Right atrium auricular region (tissue), 2 donors: ENCODE measurements at regions not wholly inside any gene's neighbourhood (a gene's known extent, or its start where the extent isn't known, plus 50 kb on each side); places are given as distances from the start of the nearest gene placed in this dataset.
"Not testable (repeated sequence)": the region's sequence is repeated elsewhere in the genome, so short reads cannot be mapped to it uniquely, and the experiment has no call there.

Source experiments
- DNase-seq: peaks from one replicate; pipeline ENCODE4 v3.0.0-alpha.2; 2019; ENCODE audit warnings: low spot score
- H3K27ac ChIP-seq, 2 donors: fragments of 200-600 bp; sonication (generic); 1 replicate in 1 of 2; 2 replicates in 1 of 2; pipeline ENCODE4 v1.5.1; 2016 to 2019
- H3K27me3 ChIP-seq, 2 donors: fragments of 200-600 bp; sonication (generic); one replicate each; pipeline versions ENCODE4 v1.5.1 to v1.6.0; 2017 to 2019
- H3K36me3 ChIP-seq: fragments of 200-600 bp; sonication (generic); one replicate; pipeline ENCODE4 v1.5.1; 2016
- H3K4me1 ChIP-seq, 2 donors: fragments of 200-600 bp; sonication (generic); one replicate each; pipeline versions ENCODE4 v1.5.1 to v1.6.0; 2017 to 2019
- H3K4me3 ChIP-seq, 2 donors: fragments of 200-600 bp; sonication (generic); 1 replicate in 1 of 2; 2 replicates in 1 of 2; pipeline ENCODE4 v1.5.1; 2017 to 2019; ENCODE audit warnings: mild to moderate bottlenecking in 1 of 2, moderate library complexity in 1 of 2
- H3K9me3 ChIP-seq, 2 donors: fragments of 200-600 bp; sonication (generic); one replicate each; pipeline ENCODE4 v1.5.1; 2019
- CTCF ChIP-seq, 2 donors: fragments of 200-600 bp; sonication (generic); IDR thresholded peaks; one replicate each; pipeline ENCODE4 v1.5.1; 2019; ENCODE audit warnings: antibody characterized with exemption in 2 of 2

- Histone ChIP-seq H3K27ac (no peak overlapping the region), H3K4me3 (no peak overlapping the region), H3K27me3 (no peaks in the 10 kb centered on the region), H3K9me3 (no peaks in the 10 kb centered on the region), H3K36me3 (no peaks in the 10 kb centered on the region), H3K4me1 (no peaks in the 10 kb centered on the region)
- DNase-seq: no peak
- TF ChIP-seq CTCF (IDR thresholded peaks at IDR 0.05): no peak
Observed at GRCh38 chr4:165810726-165811125, 62.3 kb upstream of the TLL1 start.

DNA sequence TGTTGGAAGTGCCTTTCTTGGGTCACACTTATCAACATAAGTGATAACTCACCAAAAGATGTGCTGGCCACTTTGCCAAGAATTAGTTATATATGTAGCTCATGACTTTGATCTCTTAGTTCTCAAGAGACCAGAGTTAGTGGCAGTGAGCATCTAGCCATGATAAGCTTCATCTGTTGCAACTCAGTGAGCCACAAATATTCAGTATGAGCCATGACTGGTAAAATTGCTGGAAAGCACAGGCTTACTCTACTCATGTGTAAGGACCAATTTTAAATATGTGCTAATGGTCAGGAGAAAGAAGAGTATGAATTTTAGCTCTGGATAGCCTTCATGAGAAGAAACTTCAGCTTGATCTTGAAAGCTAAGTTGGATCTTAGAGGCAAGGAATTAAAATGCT, 59.4 kb upstream of the TLL1 start:
- DNase-seq: no peak
- no peaks in the 10 kb centered on the region for H3K4me1 ChIP-seq

GRCh38 chr4:165814256-165815020, 58.6 kb upstream of the TLL1 start:
- Histone ChIP-seq H3K27ac (no peak overlapping the region), H3K4me3 (no peak overlapping the region), H3K9me3 (no peaks in the 10 kb centered on the region), H3K36me3 (no peaks in the 10 kb centered on the region), H3K27me3 (no peaks in the 10 kb centered on the region), H3K4me1 (no peaks in the 10 kb centered on the region)
- TF ChIP-seq CTCF (IDR thresholded peaks at IDR 0.05): no peak
- DNase-seq: no peak

More for the DNA sequence above, 59.4 kb upstream of the TLL1 start:
- Histone ChIP-seq H3K27ac (no peak overlapping the region), H3K9me3 (no peaks in the 10 kb centered on the region), H3K27me3 (no peaks in the 10 kb centered on the region), H3K36me3 (no peaks in the 10 kb centered on the region), H3K4me3 (no peak overlapping the region)
- no peak for TF ChIP-seq CTCF (IDR thresholded peaks at IDR 0.05)

- H3K9me3 ChIP-seq, H3K4me1 ChIP-seq, H3K27ac ChIP-seq: not testable (repeated sequence)
Observed at GRCh38 chr4:165819126-165819525, 53.9 kb upstream of the TLL1 start.

More at GRCh38 chr4:165819126-165819525, 53.9 kb upstream of the TLL1 start:
- not testable (repeated sequence) for DNase-seq, H3K36me3 ChIP-seq, H3K4me3 ChIP-seq, H3K27me3 ChIP-seq
